Breast epithelium (tissue), 4 donors: ENCODE measurements at regions not wholly inside any gene's neighbourhood (a gene's known extent, or its start where the extent isn't known, plus 50 kb on each side); places are given as distances from the start of the nearest gene placed in this dataset.

Experiments used
- DNase-seq, 2 donors: peaks; one replicate each; pipeline ENCODE4 v3.0.0-alpha.2; 2019; ENCODE audit warnings: low spot score in 2 of 2
- H3K27ac ChIP-seq, 2 donors: fragments of 200-600 bp; sonication (generic) in 1 of 2; one replicate each; pipeline ENCODE4 v1.5.1; 2016 to 2019; ENCODE audit warnings: mild to moderate bottlenecking in 1 of 2
- H3K27me3 ChIP-seq, 2 donors: fragments of 200-600 bp; sonication (generic) in 1 of 2; one replicate each; pipeline versions ENCODE4 v1.5.1 to v1.6.0; 2017 to 2019; ENCODE audit warnings: control low read depth in 1 of 2, mild to moderate bottlenecking in 1 of 2
- H3K36me3 ChIP-seq: fragments of 200-600 bp; one replicate; pipeline ENCODE4 v1.5.1; 2019
- H3K4me1 ChIP-seq, 2 donors: fragments of 200-600 bp; sonication (generic); one replicate each; pipeline ENCODE4 v1.5.1; 2016 to 2019; ENCODE audit warnings: control low read depth in 1 of 2
- H3K4me3 ChIP-seq, 3 donors: fragments of 200-600 bp; sonication (generic); 1 replicate in 2 of 3; 2 replicates in 1 of 3; pipeline ENCODE4 v1.5.1; 2016 to 2019; ENCODE audit warnings: mild to moderate bottlenecking in 3 of 3, moderate library complexity in 2 of 3
- H3K9me3 ChIP-seq, 2 donors: fragments of 200-600 bp; sonication (generic) in 1 of 2; one replicate each; pipeline ENCODE4 v1.5.1; 2016 to 2019; ENCODE audit warnings: control low read depth in 1 of 2
- POLR2A ChIP-seq: fragments of 450-650 bp; IDR thresholded peaks from one replicate; pipeline ENCODE4 v1.6.1; 2016; ENCODE audit warnings: antibody characterized with exemption, mild to moderate bottlenecking, moderate library complexity
- POLR2AphosphoS5 ChIP-seq, 3 donors: sonication (generic); formaldehyde crosslinking; IDR thresholded peaks; one replicate each; pipeline ENCODE4 v1.6.1; 2017; ENCODE audit warnings: antibody characterized with exemption in 3 of 3
- intact Hi-C: fragments of 100-400 bp; cut with DNase I; formaldehyde crosslinking; loops from one replicate; pipeline ENCODE4 v1.15.1; 2023; ENCODE audit warnings: low total_unique reads
- TF ChIP-seq, protein P1 (sequence below), 3 donors: fragments of 450-650 bp; IDR thresholded peaks; one replicate each; pipeline ENCODE4 v1.5.1; 2016 to 2017; ENCODE audit warnings: antibody characterized with exemption in 3 of 3, mild to moderate bottlenecking in 3 of 3, moderate library complexity in 3 of 3

DNA sequence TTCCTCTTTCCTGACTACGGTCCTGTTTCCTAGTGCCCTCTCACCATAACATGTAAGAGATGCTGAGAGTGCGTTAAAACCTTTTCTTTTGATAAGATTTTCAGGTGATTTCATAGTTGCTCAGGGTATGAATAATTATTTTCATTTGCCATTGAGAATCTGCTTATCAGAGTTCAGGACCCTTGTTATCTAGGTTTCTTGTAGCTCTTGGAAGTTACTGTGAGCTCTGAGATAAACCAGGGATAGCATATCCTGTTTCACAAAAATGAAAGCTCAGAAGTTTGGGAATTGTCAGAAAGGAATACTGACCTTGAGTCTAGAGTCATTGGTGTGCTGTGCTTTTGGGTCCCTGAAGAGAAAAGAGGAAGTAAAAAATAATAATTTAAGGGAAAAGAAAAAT lies 76.8 kb upstream of the PRKG1 start:
- Histone ChIP-seq H3K36me3 (no peaks in the 10 kb centered on the region), H3K4me3 (no peak overlapping the region), H3K9me3 (no peaks in the 10 kb centered on the region), H3K27ac (no peak overlapping the region), H3K4me1 (peaks cover 0 to 4% of the 10 kb centered on the region in 2 donors), H3K27me3 (no peaks in the 10 kb centered on the region)
- intact Hi-C loops, result no loop called here
- no peak for DNase-seq
- TF ChIP-seq POLR2AphosphoS5 (IDR thresholded peaks at IDR 0.05) (no peak), POLR2A (no peak)
- TF ChIP-seq, protein P1, sequence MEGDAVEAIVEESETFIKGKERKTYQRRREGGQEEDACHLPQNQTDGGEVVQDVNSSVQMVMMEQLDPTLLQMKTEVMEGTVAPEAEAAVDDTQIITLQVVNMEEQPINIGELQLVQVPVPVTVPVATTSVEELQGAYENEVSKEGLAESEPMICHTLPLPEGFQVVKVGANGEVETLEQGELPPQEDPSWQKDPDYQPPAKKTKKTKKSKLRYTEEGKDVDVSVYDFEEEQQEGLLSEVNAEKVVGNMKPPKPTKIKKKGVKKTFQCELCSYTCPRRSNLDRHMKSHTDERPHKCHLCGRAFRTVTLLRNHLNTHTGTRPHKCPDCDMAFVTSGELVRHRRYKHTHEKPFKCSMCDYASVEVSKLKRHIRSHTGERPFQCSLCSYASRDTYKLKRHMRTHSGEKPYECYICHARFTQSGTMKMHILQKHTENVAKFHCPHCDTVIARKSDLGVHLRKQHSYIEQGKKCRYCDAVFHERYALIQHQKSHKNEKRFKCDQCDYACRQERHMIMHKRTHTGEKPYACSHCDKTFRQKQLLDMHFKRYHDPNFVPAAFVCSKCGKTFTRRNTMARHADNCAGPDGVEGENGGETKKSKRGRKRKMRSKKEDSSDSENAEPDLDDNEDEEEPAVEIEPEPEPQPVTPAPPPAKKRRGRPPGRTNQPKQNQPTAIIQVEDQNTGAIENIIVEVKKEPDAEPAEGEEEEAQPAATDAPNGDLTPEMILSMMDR (IDR thresholded peaks at IDR 0.05), result no peak

DNA sequence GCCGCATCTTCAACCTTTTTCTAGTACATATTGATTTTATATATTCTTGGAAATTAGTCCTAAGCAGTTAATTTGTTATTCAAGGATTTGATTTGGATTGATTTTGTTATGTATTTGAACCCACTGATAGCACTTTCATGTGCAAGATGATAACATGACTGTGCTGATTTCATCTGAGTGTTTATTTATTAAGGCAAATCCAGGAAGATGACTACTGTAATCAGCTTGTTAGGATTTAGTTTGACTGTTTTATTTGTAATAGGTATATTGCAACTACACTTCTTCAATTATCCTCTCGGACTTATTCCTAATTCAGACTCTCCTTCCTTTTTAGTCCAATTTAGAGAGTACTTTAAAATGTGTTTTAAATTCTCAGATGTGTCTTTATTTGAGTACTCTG lies 75.1 kb upstream of the PRKG1 start:
- Histone ChIP-seq H3K27ac (no peak overlapping the region), H3K4me1 (peaks cover 0 to 4% of the 10 kb centered on the region in 2 donors), H3K9me3 (no peaks in the 10 kb centered on the region), H3K4me3 (no peak overlapping the region), H3K27me3 (no peaks in the 10 kb centered on the region), H3K36me3 (no peaks in the 10 kb centered on the region)
- no peak for TF ChIP-seq POLR2AphosphoS5 (IDR thresholded peaks at IDR 0.05)
- TF ChIP-seq POLR2A, result no peak
- TF ChIP-seq, protein P1 (IDR thresholded peaks at IDR 0.05), result no peak
- DNase-seq, result no peak
- intact Hi-C loops, result no loop called here

DNA sequence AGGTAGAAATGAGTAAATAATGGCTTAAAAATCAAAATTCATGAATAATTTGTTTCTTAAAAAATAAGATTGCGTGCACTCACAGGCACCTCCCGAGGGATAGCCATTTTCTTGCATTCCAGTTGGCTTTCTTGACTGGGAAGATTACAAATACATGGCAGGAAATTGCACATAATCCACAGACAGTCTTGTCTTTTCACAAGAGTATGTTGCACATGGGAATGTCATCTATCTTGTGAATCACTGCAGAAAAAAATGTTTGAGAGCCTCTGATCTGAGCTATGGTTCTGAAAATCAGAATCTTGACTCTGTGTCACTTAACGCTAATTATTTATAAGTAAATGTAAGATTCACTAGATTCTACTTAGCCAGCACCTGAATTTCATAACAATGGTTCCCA lies 74.1 kb upstream of the PRKG1 start:
- intact Hi-C loops, result no loop called here
- Histone ChIP-seq H3K9me3 (no peaks in the 10 kb centered on the region), H3K4me1 (peaks cover 0 to 4% of the 10 kb centered on the region in 2 donors), H3K27ac (no peak overlapping the region), H3K36me3 (no peaks in the 10 kb centered on the region), H3K27me3 (no peaks in the 10 kb centered on the region), H3K4me3 (no peak overlapping the region)
- TF ChIP-seq, protein P1 (IDR thresholded peaks at IDR 0.05), result no peak
- TF ChIP-seq POLR2A (no peak), POLR2AphosphoS5 (IDR thresholded peaks at IDR 0.05) (no peak)
- no peak for DNase-seq

DNA sequence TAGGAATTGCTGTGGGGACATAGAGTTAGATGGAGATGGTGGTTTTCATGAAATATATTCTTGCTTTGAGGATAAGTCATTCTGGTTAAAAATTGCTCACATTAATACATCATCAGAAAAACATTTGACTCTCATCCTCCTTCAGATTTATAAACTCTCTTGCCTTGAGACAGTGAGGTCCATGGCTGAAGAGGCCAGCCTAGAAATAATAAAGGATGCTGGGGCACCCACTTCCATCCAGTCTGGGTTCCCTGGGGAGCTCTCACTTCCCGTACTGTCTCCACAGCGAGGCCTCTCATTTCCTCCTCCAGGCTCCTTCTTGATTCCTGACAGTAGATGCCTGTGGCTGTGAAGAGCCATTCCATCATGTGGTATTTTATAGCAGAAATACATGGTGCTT lies 73.3 kb upstream of the PRKG1 start:
- intact Hi-C loops, result no loop called here
- H3K27ac ChIP-seq, result no peak overlapping the region
- H3K4me3 ChIP-seq, result no peak overlapping the region
- H3K4me1 ChIP-seq, result peaks cover 0 to 4% of the 10 kb centered on the region in 2 donors
- H3K36me3 ChIP-seq, result no peaks in the 10 kb centered on the region
- no peak for DNase-seq
- H3K9me3 ChIP-seq, result no peaks in the 10 kb centered on the region
- TF ChIP-seq POLR2A (no peak), POLR2AphosphoS5 (IDR thresholded peaks at IDR 0.05) (no peak)
- TF ChIP-seq, protein P1 (IDR thresholded peaks at IDR 0.05), result no peak
- H3K27me3 ChIP-seq, result no peaks in the 10 kb centered on the region

DNA sequence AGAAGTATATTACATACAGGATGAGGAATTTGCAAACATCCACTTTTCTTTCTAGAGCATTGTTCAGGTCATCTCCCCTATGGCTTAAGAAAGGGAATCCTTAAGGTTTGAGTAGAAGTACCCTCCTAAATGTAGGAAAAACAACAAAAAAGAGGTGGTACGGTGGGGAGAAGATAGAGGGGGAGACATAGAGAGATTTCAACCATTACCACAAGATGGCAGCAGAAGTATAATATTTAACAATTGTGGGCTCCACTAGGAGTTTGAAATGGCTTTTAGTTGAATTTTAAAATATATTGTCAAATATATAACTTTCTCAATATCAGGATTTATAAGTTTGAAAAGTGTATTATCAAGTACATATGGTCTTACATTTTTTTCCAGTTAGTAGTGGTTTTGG lies 72.7 kb upstream of the PRKG1 start:
- peaks cover 0 to 4% of the 10 kb centered on the region in 2 donors for H3K4me1 ChIP-seq
- no peaks in the 10 kb centered on the region for H3K9me3 ChIP-seq
- no peak for DNase-seq
- no peak overlapping the region for H3K27ac ChIP-seq
- TF ChIP-seq POLR2AphosphoS5 (IDR thresholded peaks at IDR 0.05), result no peak
- TF ChIP-seq, protein P1 (IDR thresholded peaks at IDR 0.05), result peak in 2 of 3 donors; percentile 55 to 57
- no peak overlapping the region for H3K4me3 ChIP-seq
- H3K27me3 ChIP-seq, result no peaks in the 10 kb centered on the region
- no peaks in the 10 kb centered on the region for H3K36me3 ChIP-seq
- intact Hi-C loops, result no loop called here
